ENCODE measurements at regions not wholly inside any gene's neighbourhood (a gene's known extent, or its start where the extent isn't known, plus 50 kb on each side); places are given as distances from the start of the nearest gene placed in this dataset.

- TF ChIP-seq SP1 (IDR thresholded peaks at IDR 0.05; ENCODE audit: low read depth) (no peak), POLR2A (IDR thresholded peaks at IDR 0.05; ENCODE audit: borderline replicate concordance, extremely low read depth, insufficient read depth, insufficient read length) (no peak), EZH2 (IDR thresholded peaks at IDR 0.05) (no peak), JUND (IDR thresholded peaks at IDR 0.05) (no peak), CTCF (IDR thresholded peaks at IDR 0.05 in 2 of 3, conservative IDR thresholded peaks at IDR 0.05 in 1 of 3; ENCODE audit: borderline replicate concordance in 1 of 3, insufficient read depth in 1 of 3, low read depth in 2 of 3, low read length in 2 of 3) (no peak), ZNF274 (IDR thresholded peaks at IDR 0.05; ENCODE audit: low read depth, low read length) (no peak), REST (IDR thresholded peaks at IDR 0.05; ENCODE audit: low read depth) (no peak), TCF7L2 (IDR thresholded peaks at IDR 0.05; ENCODE audit: borderline replicate concordance, extremely low read depth, insufficient read depth, insufficient read length) (no peak), SIN3A (IDR thresholded peaks at IDR 0.05; ENCODE audit: low read depth) (no peak), ELF1 (IDR thresholded peaks at IDR 0.05; ENCODE audit: borderline replicate concordance, low read depth) (no peak), SRF (IDR thresholded peaks at IDR 0.05; ENCODE audit: low read depth) (no peak), MAX (IDR thresholded peaks at IDR 0.05) (no peak), POLR2AphosphoS5 (IDR thresholded peaks at IDR 0.05; ENCODE audit: low read depth, low read length) (no peak), RAD21 (IDR thresholded peaks at IDR 0.05; ENCODE audit: low read depth) (no peak)
These were observed 360.0 kb upstream of the CDH5 start for GRCh38 chr16:66006485-66006884.
